Body of pancreas (tissue), 4 donors: ENCODE measurements at regions not wholly inside any gene's neighbourhood (a gene's known extent, or its start where the extent isn't known, plus 50 kb on each side); places are given as distances from the start of the nearest gene placed in this dataset.
"Not testable (repeated sequence)": the region's sequence is repeated elsewhere in the genome, so short reads cannot be mapped to it uniquely, and the experiment has no call there.

Experiments
- ATAC-seq: fragments of 150-250 bp; one replicate; pipeline ENCODE4 v1.9.1; 2016
- DNase-seq, 4 donors: peaks; one replicate each; pipeline ENCODE4 v3.0.0-alpha.2; 2019
- H3K27ac ChIP-seq, 4 donors: fragments of 200-600 bp; sonication (generic); 1 replicate in 3 of 4; 2 replicates in 1 of 4; pipeline versions ENCODE4 v1.5.1 to v1.6.1; 2016 to 2019; ENCODE audit warnings: mild to moderate bottlenecking in 1 of 4, mixed read lengths in 1 of 4, moderate library complexity in 1 of 4
- H3K27me3 ChIP-seq, 2 donors: fragments of 200-600 bp; sonication (generic); one replicate each; pipeline ENCODE4 v1.6.0; 2016; ENCODE audit warnings: mild to moderate bottlenecking in 1 of 2
- H3K36me3 ChIP-seq, 2 donors: fragments of 200-600 bp; sonication (generic); replicated peaks in 1 of 2; 2 replicates each; pipeline ENCODE4 v1.5.1; 2016; ENCODE audit warnings: low read depth in 2 of 2; ENCODE audit not compliant: insufficient read depth in 1 of 2
- H3K4me1 ChIP-seq: fragments of 200-600 bp; sonication (generic); one replicate; pipeline ENCODE4 v1.6.0; 2016
- H3K4me3 ChIP-seq, 2 donors: fragments of 200-600 bp; sonication (generic); 1 replicate in 1 of 2; 2 replicates in 1 of 2; pipeline ENCODE4 v1.5.1; 2016 to 2019
- H3K9me3 ChIP-seq, 3 donors: fragments of 200-600 bp; sonication (generic); 1 replicate in 2 of 3; 2 replicates in 1 of 3; pipeline ENCODE4 v1.5.1; 2016
- CTCF ChIP-seq, 7 experiments: fragments of 450-650 bp in 4 of 7; fragments of 200-600 bp in 3 of 7; sonication (generic) in 3 of 7; IDR thresholded peaks; one replicate each; pipeline ENCODE4 v1.5.1; 2016 to 2019; ENCODE audit warnings: antibody characterized with exemption in 7 of 7
- POLR2A ChIP-seq, 3 donors: fragments of 450-650 bp; IDR thresholded peaks; one replicate each; pipeline ENCODE4 v1.6.1; 2016; ENCODE audit warnings: antibody characterized with exemption in 3 of 3, mild to moderate bottlenecking in 2 of 3
- WGBS, 2 donors: methylation state at CpG; one replicate each; pipeline ENCODE4 v1.1.5; 2017; 5-methylcytosine and 5-hydroxymethylcytosine counted together
- intact Hi-C: fragments of 100-400 bp; cut with DNase I; formaldehyde crosslinking; loops from one replicate; pipeline ENCODE4 v1.15.1; 2023

GRCh38 chr11:97761175-97761574, 1259.6 kb upstream of the CNTN5 start:
- intact Hi-C loops = no loop called here
- DNase-seq (no peak), ATAC-seq (no peak)
- no peaks in the 10 kb centered on the region for H3K27me3 ChIP-seq
- H3K4me3 ChIP-seq = no peak overlapping the region
- H3K9me3 ChIP-seq = no peaks in the 10 kb centered on the region
- H3K27ac ChIP-seq = no peak overlapping the region
- no peaks in the 10 kb centered on the region for H3K4me1 ChIP-seq
- WGBS, 2 donors = 28 to 35% methylated on average over 2 of the region's 2 CpGs
- H3K36me3 ChIP-seq = no peaks in the 10 kb centered on the region
- no peak for TF ChIP-seq CTCF (IDR thresholded peaks at IDR 0.05)
- TF ChIP-seq POLR2A (IDR thresholded peaks at IDR 0.05) = no peak

DNA sequence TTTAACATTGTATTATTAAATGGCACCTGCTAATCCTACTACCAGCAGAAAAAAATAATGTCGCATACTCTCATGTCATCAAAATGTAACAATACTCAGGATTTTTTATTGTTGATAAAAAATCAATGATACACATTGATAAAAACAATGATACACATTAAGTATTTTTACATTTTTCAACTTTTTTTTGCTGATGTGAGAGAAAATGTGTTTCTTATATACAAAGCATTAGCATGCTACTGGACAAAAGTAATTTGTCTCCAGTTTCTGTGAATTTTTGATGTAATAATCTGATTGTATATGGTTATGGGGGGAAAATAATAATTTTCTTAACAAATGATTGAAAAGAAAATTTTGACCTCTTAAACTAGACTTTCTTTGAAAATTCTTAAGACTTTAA, 1256.6 kb upstream of the CNTN5 start:
- 86% methylated on average over 1 of the region's 1 CpG for WGBS, 2 donors

GRCh38 chr11:97764605-97765004, 1256.1 kb upstream of the CNTN5 start:
- no peak for TF ChIP-seq POLR2A (IDR thresholded peaks at IDR 0.05)
- no peak for TF ChIP-seq CTCF (IDR thresholded peaks at IDR 0.05)
- 43 to 49% methylated on average over 2 of the region's 2 CpGs for WGBS, 2 donors
- Histone ChIP-seq H3K27me3 (no peaks in the 10 kb centered on the region), H3K36me3 (no peaks in the 10 kb centered on the region), H3K27ac (no peak overlapping the region), H3K4me3 (no peak overlapping the region), H3K4me1 (no peaks in the 10 kb centered on the region), H3K9me3 (no peaks in the 10 kb centered on the region)
- intact Hi-C loops = no loop called here
- ATAC-seq (no peak), DNase-seq (no peak)

More for the DNA sequence above, 1256.6 kb upstream of the CNTN5 start:
- H3K27ac ChIP-seq = no peak overlapping the region
- no peaks in the 10 kb centered on the region for H3K27me3 ChIP-seq
- H3K36me3 ChIP-seq = no peaks in the 10 kb centered on the region
- intact Hi-C loops = no loop called here
- H3K4me1 ChIP-seq = no peaks in the 10 kb centered on the region
- H3K9me3 ChIP-seq = no peaks in the 10 kb centered on the region
- no peak overlapping the region for H3K4me3 ChIP-seq
- no peak for TF ChIP-seq CTCF (IDR thresholded peaks at IDR 0.05)
- TF ChIP-seq POLR2A (IDR thresholded peaks at IDR 0.05) = no peak
- DNase-seq = no peak
- ATAC-seq = no peak

DNA sequence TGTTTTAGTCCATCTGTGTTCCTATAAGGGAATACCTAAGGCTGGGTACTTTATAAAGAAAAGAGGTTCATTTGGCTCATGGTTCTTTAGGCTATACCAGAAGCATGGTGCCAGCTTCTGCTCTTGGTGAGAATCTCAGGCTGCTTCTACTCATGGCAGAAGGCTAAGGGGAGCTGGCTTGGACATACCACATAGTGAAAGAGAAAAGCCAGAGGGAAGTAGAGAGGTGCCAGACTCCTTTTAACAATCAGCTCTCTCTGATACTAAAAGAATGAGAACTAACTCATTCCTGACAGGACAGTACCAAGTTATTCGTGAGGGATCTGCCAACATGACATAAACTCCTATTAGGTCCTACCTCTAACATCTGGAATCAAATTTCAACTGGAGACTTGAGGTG, 1250.2 kb upstream of the CNTN5 start:
- ATAC-seq = no peak
- no peaks in the 10 kb centered on the region for H3K4me1 ChIP-seq
- H3K9me3 ChIP-seq = no peaks in the 10 kb centered on the region
- WGBS, 2 donors = 50% methylated on average over 1 of the region's 1 CpG
- H3K4me3 ChIP-seq = no peak overlapping the region
- H3K36me3 ChIP-seq = no peaks in the 10 kb centered on the region
- H3K27ac ChIP-seq = no peak overlapping the region
- no peak for DNase-seq
- no peaks in the 10 kb centered on the region for H3K27me3 ChIP-seq
- intact Hi-C loops = no loop called here
- TF ChIP-seq POLR2A (IDR thresholded peaks at IDR 0.05) (no peak), CTCF (IDR thresholded peaks at IDR 0.05) (no peak)

DNA sequence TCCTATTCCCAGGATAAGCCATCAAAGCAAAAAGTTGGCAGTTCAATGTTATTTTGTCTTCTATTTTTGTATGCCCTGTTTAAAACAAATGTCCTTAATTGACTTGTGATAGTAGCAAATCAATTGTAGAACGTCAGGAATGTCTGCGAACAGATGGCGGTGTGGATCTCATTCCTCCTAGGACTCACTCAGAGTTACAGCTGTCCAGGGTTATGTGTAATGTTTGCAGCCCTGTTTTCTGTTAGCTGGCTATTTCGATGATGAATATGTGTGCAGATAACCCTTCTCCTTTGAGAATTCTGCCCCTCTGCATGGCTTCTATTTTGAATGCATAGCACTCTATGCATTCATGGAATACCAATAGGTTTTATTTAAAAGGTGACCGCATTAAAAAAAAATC, 1248.0 kb upstream of the CNTN5 start:
- no peaks in the 10 kb centered on the region for H3K36me3 ChIP-seq
- no peak overlapping the region for H3K27ac ChIP-seq
- WGBS, 2 donors = 10 to 26% methylated on average over 5 of the region's 5 CpGs
- ATAC-seq = no peak
- DNase-seq = no peak
- no peaks in the 10 kb centered on the region for H3K9me3 ChIP-seq
- H3K4me3 ChIP-seq = no peak overlapping the region
- no peaks in the 10 kb centered on the region for H3K27me3 ChIP-seq
- no peaks in the 10 kb centered on the region for H3K4me1 ChIP-seq
- intact Hi-C loops = no loop called here
- no peak for TF ChIP-seq CTCF (IDR thresholded peaks at IDR 0.05)
- no peak for TF ChIP-seq POLR2A (IDR thresholded peaks at IDR 0.05)

DNA sequence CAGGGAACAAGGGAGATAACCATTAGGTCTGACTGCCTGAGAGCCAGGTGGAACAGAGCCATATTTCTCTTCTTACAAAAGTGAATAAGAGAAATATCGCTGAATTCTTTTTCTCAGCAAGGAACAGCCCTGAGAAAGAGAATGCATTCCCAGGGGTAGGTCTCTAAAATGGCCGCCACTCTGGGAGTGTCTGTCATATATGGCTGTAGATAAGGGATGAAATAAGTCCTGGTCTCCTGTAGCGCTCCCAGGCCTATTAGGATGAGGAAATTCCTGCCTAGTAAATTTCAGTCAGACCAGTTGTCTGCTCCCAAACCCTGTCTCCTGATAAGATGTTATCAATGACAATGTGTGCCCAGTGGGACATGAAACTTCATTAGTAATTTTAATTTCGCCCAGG, 1236.4 kb upstream of the CNTN5 start:
- H3K27ac ChIP-seq, ATAC-seq: not testable (repeated sequence)

More for the DNA sequence above, 1236.4 kb upstream of the CNTN5 start:
- H3K4me1 ChIP-seq, DNase-seq, H3K9me3 ChIP-seq, H3K36me3 ChIP-seq, H3K4me3 ChIP-seq, H3K27me3 ChIP-seq, intact Hi-C loops: not testable (repeated sequence)
- WGBS, 2 donors = 75 to 79% methylated on average over 4 of the region's 4 CpGs
